GM12865 (cell line): ENCODE measurements at regions not wholly inside any gene's neighbourhood (a gene's known extent, or its start where the extent isn't known, plus 50 kb on each side); places are given as distances from the start of the nearest gene placed in this dataset.

Experiments used
- DNase-seq: peaks from one replicate; pipeline ENCODE4 v3.0.0; 2010; ENCODE audit warnings: low read depth
- H3K4me3 ChIP-seq: 2 replicates; pipeline ENCODE4 v1.5.1; 2011; ENCODE audit warnings: mild to moderate bottlenecking, low read depth, low read length, control low read depth
- CTCF ChIP-seq: IDR thresholded peaks from 2 replicates; pipeline ENCODE4 v1.5.1; 2011; ENCODE audit warnings: low read length, control low read depth, low read depth, inconsistent platforms; ENCODE audit not compliant: insufficient read depth; ENCODE audit errors: missing control alignments

GRCh38 chr4:20043991-20044390 is 207.7 kb upstream of the SLIT2 start:
- H3K4me3 ChIP-seq, result no peak overlapping the region
- TF ChIP-seq CTCF, result no peak
- DNase-seq, result no peak

GRCh38 chr4:20042769-20043168 is 208.9 kb upstream of the SLIT2 start:
- no peak for DNase-seq
- TF ChIP-seq CTCF, result no peak
- H3K4me3 ChIP-seq, result no peak overlapping the region

GRCh38 chr4:20041839-20042407 is 209.8 kb upstream of the SLIT2 start:
- TF ChIP-seq CTCF, result no peak
- DNase-seq, result no peak

GRCh38 chr4:20037745-20038144 is 214.0 kb upstream of the SLIT2 start:
- H3K4me3 ChIP-seq, result no peak overlapping the region
- TF ChIP-seq CTCF, result no peak
- no peak for DNase-seq

More at GRCh38 chr4:20041839-20042407, 209.8 kb upstream of the SLIT2 start:
- H3K4me3 ChIP-seq, result no peak overlapping the region

GRCh38 chr4:20030108-20030507 is 221.6 kb upstream of the SLIT2 start:
- no peak overlapping the region for H3K4me3 ChIP-seq
- TF ChIP-seq CTCF, result no peak
- DNase-seq, result no peak

GRCh38 chr4:20028645-20029044 is 223.1 kb upstream of the SLIT2 start:
- H3K4me3 ChIP-seq, result no peak overlapping the region
- DNase-seq, result no peak
- TF ChIP-seq CTCF, result no peak

GRCh38 chr4:20026456-20026855 is 225.2 kb upstream of the SLIT2 start:
- TF ChIP-seq CTCF, result no peak
- no peak overlapping the region for H3K4me3 ChIP-seq
- no peak for DNase-seq
